HEK293 (cell line): ENCODE measurements at regions not wholly inside any gene's neighbourhood (a gene's known extent, or its start where the extent isn't known, plus 50 kb on each side); places are given as distances from the start of the nearest gene placed in this dataset.

Experiments used
- CTCF ChIA-PET: fragments of 350-600 bp; formaldehyde crosslinking; extraction: SDS; loops from one replicate; lab custom pipeline; 2021; ENCODE audit warnings: antibody characterized with exemption; lab: Yijun Ruan, JAX
- POLR2A ChIA-PET: fragments of 300-600 bp; formaldehyde crosslinking; extraction: SDS; loops from one replicate; lab custom pipeline; 2020; ENCODE audit warnings: antibody characterized with exemption, inconsistent platforms; lab: Yijun Ruan, JAX
- H3K27ac ChIP-seq: fragments of 200-500 bp; sonication (Bioruptor generic); 2 replicates; pipeline ENCODE4 v1.5.1; 2014; ENCODE audit warnings: low read depth, low read length, control low read depth, inconsistent platforms; ENCODE audit errors: extremely low read depth
- H3K36me3 ChIP-seq, 2 experiments: fragments of 200-500 bp in 1 of 2; sonication (Bioruptor generic) in 1 of 2; 1 replicate in 1 of 2; 2 replicates in 1 of 2; pipeline ENCODE4 v1.5.1; 2014 to 2017; ENCODE audit warnings: inconsistent platforms in 2 of 2, low read length in 2 of 2; ENCODE audit not compliant: control insufficient read depth in 2 of 2, insufficient read depth in 1 of 2
- H3K4me1 ChIP-seq: fragments of 200-500 bp; sonication (Bioruptor generic); 2 replicates; pipeline ENCODE4 v1.5.1; 2014; ENCODE audit warnings: mild to moderate bottlenecking, low read length, inconsistent platforms; ENCODE audit not compliant: control insufficient read depth, insufficient read depth
- H3K4me3 ChIP-seq: 2 replicates; pipeline ENCODE4 v1.5.1; 2011; ENCODE audit warnings: low read depth, mild to moderate bottlenecking, control low read depth, low read length, moderate library complexity
- H3K9me3 ChIP-seq: fragments of 200-500 bp; sonication (Bioruptor generic); 2 replicates; pipeline ENCODE4 v1.5.1; 2014; ENCODE audit warnings: low read depth, low read length, inconsistent platforms; ENCODE audit not compliant: control insufficient read depth, insufficient read depth
- KLF10 ChIP-seq: fragments of 450-650 bp; IDR thresholded peaks from 2 replicates; pipeline ENCODE4 v1.5.1; 2018; ENCODE audit warnings: missing biosample characterization, mild to moderate bottlenecking, missing genetic modification characterization
- MEIS1 ChIP-seq: sonication (generic); formaldehyde crosslinking; IDR thresholded peaks from 2 replicates; pipeline ENCODE4 v1.8.1; 2022; ENCODE audit warnings: missing genetic modification reagents, mild to moderate bottlenecking, borderline replicate concordance
- OVOL3 ChIP-seq: fragments of 450-650 bp; formaldehyde crosslinking; IDR thresholded peaks from 2 replicates; pipeline ENCODE4 v1.5.1; 2016; ENCODE audit warnings: missing biosample characterization, missing genetic modification characterization
- YY1 ChIP-seq: fragments of 450-650 bp; formaldehyde crosslinking; IDR thresholded peaks from 2 replicates; pipeline ENCODE4 v1.5.1; 2018; ENCODE audit warnings: missing biosample characterization, missing genetic modification characterization
- ZNF10 ChIP-seq: fragments of 450-650 bp; formaldehyde crosslinking; IDR thresholded peaks from 2 replicates; pipeline ENCODE4 v1.5.1; 2017; ENCODE audit warnings: missing biosample characterization, missing genetic modification characterization
- ZNF132 ChIP-seq: fragments of 450-650 bp; formaldehyde crosslinking; IDR thresholded peaks from 2 replicates; pipeline ENCODE4 v1.5.1; 2017; ENCODE audit warnings: missing biosample characterization, missing genetic modification characterization, borderline replicate concordance
- ZNF211 ChIP-seq: fragments of 450-650 bp; formaldehyde crosslinking; IDR thresholded peaks from 2 replicates; pipeline ENCODE4 v1.5.1; 2016; ENCODE audit warnings: low read depth, missing biosample characterization, missing genetic modification characterization
- ZNF311 ChIP-seq: fragments of 450-650 bp; formaldehyde crosslinking; IDR thresholded peaks from 2 replicates; pipeline ENCODE4 v1.5.1; 2017; ENCODE audit warnings: missing biosample characterization, missing genetic modification characterization, borderline replicate concordance
- ZNF350 ChIP-seq: fragments of 450-650 bp; formaldehyde crosslinking; IDR thresholded peaks from 2 replicates; pipeline ENCODE4 v1.5.0; 2017; ENCODE audit warnings: missing biosample characterization, mild to moderate bottlenecking, missing genetic modification characterization
- ZNF433 ChIP-seq: fragments of 450-650 bp; formaldehyde crosslinking; IDR thresholded peaks from 2 replicates; pipeline ENCODE4 v1.5.1; 2016; ENCODE audit warnings: missing biosample characterization, missing genetic modification characterization, low read depth
- ZNF560 ChIP-seq: fragments of 450-650 bp; formaldehyde crosslinking; IDR thresholded peaks from 2 replicates; pipeline ENCODE4 v1.5.1; 2017; ENCODE audit warnings: missing biosample characterization, missing genetic modification characterization, borderline replicate concordance
- ZNF621 ChIP-seq: fragments of 450-650 bp; formaldehyde crosslinking; IDR thresholded peaks from 2 replicates; pipeline ENCODE4 v1.5.1; 2017; ENCODE audit warnings: missing biosample characterization, missing genetic modification characterization
- ZNF624 ChIP-seq: fragments of 450-650 bp; formaldehyde crosslinking; IDR thresholded peaks from 2 replicates; pipeline ENCODE4 v1.5.1; 2017; ENCODE audit warnings: missing biosample characterization, missing genetic modification characterization
- ZNF701 ChIP-seq: fragments of 450-650 bp; formaldehyde crosslinking; IDR thresholded peaks from 2 replicates; pipeline ENCODE4 v1.5.1; 2016; ENCODE audit warnings: missing biosample characterization, missing genetic modification characterization
- ZNF747 ChIP-seq: fragments of 450-650 bp; formaldehyde crosslinking; IDR thresholded peaks from 2 replicates; pipeline ENCODE4 v1.5.1; 2016; ENCODE audit warnings: missing biosample characterization, missing genetic modification characterization
- TF ChIP-seq, protein P1 (sequence below): fragments of 450-650 bp; formaldehyde crosslinking; IDR thresholded peaks from 2 replicates; pipeline ENCODE4 v1.5.1; 2016; ENCODE audit warnings: missing biosample characterization, missing genetic modification characterization
- TF ChIP-seq, protein P2 (sequence below): fragments of 450-650 bp; formaldehyde crosslinking; IDR thresholded peaks from 2 replicates; pipeline ENCODE4 v1.5.0; 2017; ENCODE audit warnings: missing biosample characterization, missing genetic modification characterization, borderline replicate concordance
- TF ChIP-seq, protein P3 (sequence below): fragments of 450-650 bp; formaldehyde crosslinking; conservative IDR thresholded peaks from 2 replicates; pipeline ENCODE4 v1.5.1; 2016; ENCODE audit warnings: low read depth, missing biosample characterization, missing genetic modification characterization
- TF ChIP-seq, protein P4 (sequence below): fragments of 450-650 bp; formaldehyde crosslinking; IDR thresholded peaks from 2 replicates; pipeline ENCODE4 v1.5.1; 2016; ENCODE audit warnings: missing biosample characterization, missing genetic modification characterization, borderline replicate concordance
- TF ChIP-seq, protein P5 (sequence below): fragments of 450-650 bp; formaldehyde crosslinking; IDR thresholded peaks from 2 replicates; pipeline ENCODE4 v1.5.1; 2016; ENCODE audit warnings: missing biosample characterization, missing genetic modification characterization

DNA sequence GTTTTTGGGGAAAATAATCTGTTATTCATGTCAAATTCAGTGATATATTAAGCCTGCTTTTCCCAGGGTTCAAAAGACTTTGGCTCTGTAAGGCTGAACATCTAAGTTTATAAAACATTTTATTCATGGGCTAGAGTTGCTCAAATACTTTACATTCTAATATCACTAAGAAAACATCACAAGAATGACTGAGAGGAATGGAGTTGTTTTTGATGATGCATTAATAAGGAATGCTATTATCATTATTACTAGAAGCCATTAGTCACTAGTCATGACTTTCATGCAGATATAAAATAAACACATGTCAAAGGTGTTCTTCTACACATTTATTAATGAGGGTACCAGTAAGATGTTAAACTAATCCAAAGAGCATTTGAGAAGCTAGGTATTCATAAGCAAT, 185.5 kb upstream of the KCNN2 start:
- no peaks in the 10 kb centered on the region for H3K36me3 ChIP-seq
- no peak overlapping the region for H3K4me3 ChIP-seq
- no peak overlapping the region for H3K27ac ChIP-seq
- POLR2A ChIA-PET = no interaction called here
- H3K4me1 ChIP-seq = no peaks in the 10 kb centered on the region
- no peaks in the 10 kb centered on the region for H3K9me3 ChIP-seq
- TF ChIP-seq, protein P1, sequence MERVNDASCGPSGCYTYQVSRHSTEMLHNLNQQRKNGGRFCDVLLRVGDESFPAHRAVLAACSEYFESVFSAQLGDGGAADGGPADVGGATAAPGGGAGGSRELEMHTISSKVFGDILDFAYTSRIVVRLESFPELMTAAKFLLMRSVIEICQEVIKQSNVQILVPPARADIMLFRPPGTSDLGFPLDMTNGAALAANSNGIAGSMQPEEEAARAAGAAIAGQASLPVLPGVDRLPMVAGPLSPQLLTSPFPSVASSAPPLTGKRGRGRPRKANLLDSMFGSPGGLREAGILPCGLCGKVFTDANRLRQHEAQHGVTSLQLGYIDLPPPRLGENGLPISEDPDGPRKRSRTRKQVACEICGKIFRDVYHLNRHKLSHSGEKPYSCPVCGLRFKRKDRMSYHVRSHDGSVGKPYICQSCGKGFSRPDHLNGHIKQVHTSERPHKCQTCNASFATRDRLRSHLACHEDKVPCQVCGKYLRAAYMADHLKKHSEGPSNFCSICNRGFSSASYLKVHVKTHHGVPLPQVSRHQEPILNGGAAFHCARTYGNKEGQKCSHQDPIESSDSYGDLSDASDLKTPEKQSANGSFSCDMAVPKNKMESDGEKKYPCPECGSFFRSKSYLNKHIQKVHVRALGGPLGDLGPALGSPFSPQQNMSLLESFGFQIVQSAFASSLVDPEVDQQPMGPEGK (tag by site-specific recombination) = no peak
- TF ChIP-seq ZNF701 (tag by site-specific recombination) (no peak), MEIS1 (no peak), ZNF350 (tag by site-specific recombination) (no peak)
- TF ChIP-seq, protein P2, sequence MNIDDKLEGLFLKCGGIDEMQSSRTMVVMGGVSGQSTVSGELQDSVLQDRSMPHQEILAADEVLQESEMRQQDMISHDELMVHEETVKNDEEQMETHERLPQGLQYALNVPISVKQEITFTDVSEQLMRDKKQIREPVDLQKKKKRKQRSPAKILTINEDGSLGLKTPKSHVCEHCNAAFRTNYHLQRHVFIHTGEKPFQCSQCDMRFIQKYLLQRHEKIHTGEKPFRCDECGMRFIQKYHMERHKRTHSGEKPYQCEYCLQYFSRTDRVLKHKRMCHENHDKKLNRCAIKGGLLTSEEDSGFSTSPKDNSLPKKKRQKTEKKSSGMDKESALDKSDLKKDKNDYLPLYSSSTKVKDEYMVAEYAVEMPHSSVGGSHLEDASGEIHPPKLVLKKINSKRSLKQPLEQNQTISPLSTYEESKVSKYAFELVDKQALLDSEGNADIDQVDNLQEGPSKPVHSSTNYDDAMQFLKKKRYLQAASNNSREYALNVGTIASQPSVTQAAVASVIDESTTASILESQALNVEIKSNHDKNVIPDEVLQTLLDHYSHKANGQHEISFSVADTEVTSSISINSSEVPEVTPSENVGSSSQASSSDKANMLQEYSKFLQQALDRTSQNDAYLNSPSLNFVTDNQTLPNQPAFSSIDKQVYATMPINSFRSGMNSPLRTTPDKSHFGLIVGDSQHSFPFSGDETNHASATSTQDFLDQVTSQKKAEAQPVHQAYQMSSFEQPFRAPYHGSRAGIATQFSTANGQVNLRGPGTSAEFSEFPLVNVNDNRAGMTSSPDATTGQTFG (tag by site-specific recombination) = no peak
- CTCF ChIA-PET = no interaction called here

DNA sequence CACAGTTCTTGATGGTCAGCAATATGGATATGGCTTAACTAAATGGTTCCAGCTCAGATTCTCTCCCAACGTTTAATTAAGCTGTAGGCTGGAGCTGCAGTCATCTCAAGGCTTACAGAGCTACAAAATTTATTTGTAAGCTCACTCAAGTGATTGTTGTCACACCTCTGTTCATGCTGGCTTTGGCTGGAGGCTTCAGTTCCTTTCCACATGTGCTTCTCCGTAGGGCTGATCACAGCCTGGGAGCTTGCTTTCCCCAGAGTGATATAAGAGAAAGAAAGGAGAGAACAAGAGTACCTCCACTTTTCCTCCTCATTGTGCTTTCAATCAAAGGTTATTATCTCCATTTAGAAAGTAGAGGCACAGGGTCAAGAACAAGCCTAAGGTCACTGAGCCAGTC, 182.7 kb upstream of the KCNN2 start:
- TF ChIP-seq ZNF311 (tag by site-specific recombination) = no peak
- TF ChIP-seq ZNF560 (tag by site-specific recombination) = no peak
- TF ChIP-seq ZNF747 = no peak
- TF ChIP-seq, protein P3, sequence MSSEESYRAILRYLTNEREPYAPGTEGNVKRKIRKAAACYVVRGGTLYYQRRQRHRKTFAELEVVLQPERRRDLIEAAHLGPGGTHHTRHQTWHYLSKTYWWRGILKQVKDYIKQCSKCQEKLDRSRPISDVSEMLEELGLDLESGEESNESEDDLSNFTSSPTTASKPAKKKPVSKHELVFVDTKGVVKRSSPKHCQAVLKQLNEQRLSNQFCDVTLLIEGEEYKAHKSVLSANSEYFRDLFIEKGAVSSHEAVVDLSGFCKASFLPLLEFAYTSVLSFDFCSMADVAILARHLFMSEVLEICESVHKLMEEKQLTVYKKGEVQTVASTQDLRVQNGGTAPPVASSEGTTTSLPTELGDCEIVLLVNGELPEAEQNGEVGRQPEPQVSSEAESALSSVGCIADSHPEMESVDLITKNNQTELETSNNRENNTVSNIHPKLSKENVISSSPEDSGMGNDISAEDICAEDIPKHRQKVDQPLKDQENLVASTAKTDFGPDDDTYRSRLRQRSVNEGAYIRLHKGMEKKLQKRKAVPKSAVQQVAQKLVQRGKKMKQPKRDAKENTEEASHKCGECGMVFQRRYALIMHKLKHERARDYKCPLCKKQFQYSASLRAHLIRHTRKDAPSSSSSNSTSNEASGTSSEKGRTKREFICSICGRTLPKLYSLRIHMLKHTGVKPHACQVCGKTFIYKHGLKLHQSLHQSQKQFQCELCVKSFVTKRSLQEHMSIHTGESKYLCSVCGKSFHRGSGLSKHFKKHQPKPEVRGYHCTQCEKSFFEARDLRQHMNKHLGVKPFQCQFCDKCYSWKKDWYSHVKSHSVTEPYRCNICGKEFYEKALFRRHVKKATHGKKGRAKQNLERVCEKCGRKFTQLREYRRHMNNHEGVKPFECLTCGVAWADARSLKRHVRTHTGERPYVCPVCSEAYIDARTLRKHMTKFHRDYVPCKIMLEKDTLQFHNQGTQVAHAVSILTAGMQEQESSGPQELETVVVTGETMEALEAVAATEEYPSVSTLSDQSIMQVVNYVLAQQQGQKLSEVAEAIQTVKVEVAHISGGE = no peak
- TF ChIP-seq ZNF10 (tag by site-specific recombination) = no peak
- no peak for TF ChIP-seq KLF10 (tag by site-specific recombination)
- TF ChIP-seq ZNF433 (tag by site-specific recombination) = no peak
- no peak for TF ChIP-seq ZNF132 (tag by site-specific recombination)
- TF ChIP-seq OVOL3 = no peak
- no peak for TF ChIP-seq YY1 (tag by site-specific recombination)
- no peak for TF ChIP-seq ZNF211 (tag by site-specific recombination)
- TF ChIP-seq ZNF624 (tag by site-specific recombination) = no peak
- TF ChIP-seq, protein P4, sequence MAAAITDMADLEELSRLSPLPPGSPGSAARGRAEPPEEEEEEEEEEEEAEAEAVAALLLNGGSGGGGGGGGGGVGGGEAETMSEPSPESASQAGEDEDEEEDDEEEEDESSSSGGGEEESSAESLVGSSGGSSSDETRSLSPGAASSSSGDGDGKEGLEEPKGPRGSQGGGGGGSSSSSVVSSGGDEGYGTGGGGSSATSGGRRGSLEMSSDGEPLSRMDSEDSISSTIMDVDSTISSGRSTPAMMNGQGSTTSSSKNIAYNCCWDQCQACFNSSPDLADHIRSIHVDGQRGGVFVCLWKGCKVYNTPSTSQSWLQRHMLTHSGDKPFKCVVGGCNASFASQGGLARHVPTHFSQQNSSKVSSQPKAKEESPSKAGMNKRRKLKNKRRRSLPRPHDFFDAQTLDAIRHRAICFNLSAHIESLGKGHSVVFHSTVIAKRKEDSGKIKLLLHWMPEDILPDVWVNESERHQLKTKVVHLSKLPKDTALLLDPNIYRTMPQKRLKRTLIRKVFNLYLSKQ (tag by site-specific recombination) = no peak
- TF ChIP-seq, protein P5, sequence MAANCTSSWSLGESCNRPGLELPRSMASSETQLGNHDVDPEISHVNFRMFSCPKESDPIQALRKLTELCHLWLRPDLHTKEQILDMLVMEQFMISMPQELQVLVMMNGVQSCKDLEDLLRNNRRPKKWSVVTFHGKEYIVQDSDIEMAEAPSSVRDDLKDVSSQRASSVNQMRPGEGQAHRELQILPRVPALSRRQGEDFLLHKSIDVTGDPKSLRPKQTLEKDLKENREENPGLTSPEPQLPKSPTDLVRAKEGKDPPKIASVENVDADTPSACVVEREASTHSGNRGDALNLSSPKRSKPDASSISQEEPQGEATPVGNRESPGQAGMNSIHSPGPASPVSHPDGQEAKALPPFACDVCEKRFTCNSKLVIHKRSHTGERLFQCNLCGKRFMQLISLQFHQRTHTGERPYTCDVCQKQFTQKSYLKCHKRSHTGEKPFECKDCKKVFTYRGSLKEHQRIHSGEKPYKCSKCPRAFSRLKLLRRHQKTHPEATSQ = no peak
- no peak for TF ChIP-seq ZNF621 (tag by site-specific recombination)
- no peaks in the 10 kb centered on the region for H3K9me3 ChIP-seq
- H3K4me1 ChIP-seq = no peaks in the 10 kb centered on the region

More for the DNA sequence above, 182.7 kb upstream of the KCNN2 start:
- Histone ChIP-seq H3K27ac (no peak overlapping the region), H3K36me3 (no peaks in the 10 kb centered on the region), H3K4me3 (no peak overlapping the region)
- ChIA-PET CTCF (no interaction called here), POLR2A (no interaction called here)
